Body of pancreas (tissue), 4 donors: ENCODE measurements at regions not wholly inside any gene's neighbourhood (a gene's known extent, or its start where the extent isn't known, plus 50 kb on each side); places are given as distances from the start of the nearest gene placed in this dataset.
"Not testable (repeated sequence)": the region's sequence is repeated elsewhere in the genome, so short reads cannot be mapped to it uniquely, and the experiment has no call there.

Source experiments
- ATAC-seq: fragments of 150-250 bp; one replicate; pipeline ENCODE4 v1.9.1; 2016
- DNase-seq, 4 donors: peaks; one replicate each; pipeline ENCODE4 v3.0.0-alpha.2; 2019
- H3K27ac ChIP-seq, 4 donors: fragments of 200-600 bp; sonication (generic); 1 replicate in 3 of 4; 2 replicates in 1 of 4; pipeline versions ENCODE4 v1.5.1 to v1.6.1; 2016 to 2019; ENCODE audit warnings: mild to moderate bottlenecking in 1 of 4, mixed read lengths in 1 of 4, moderate library complexity in 1 of 4
- H3K27me3 ChIP-seq, 2 donors: fragments of 200-600 bp; sonication (generic); one replicate each; pipeline ENCODE4 v1.6.0; 2016; ENCODE audit warnings: mild to moderate bottlenecking in 1 of 2
- H3K36me3 ChIP-seq, 2 donors: fragments of 200-600 bp; sonication (generic); replicated peaks in 1 of 2; 2 replicates each; pipeline ENCODE4 v1.5.1; 2016; ENCODE audit warnings: low read depth in 2 of 2; ENCODE audit not compliant: insufficient read depth in 1 of 2
- H3K4me1 ChIP-seq: fragments of 200-600 bp; sonication (generic); one replicate; pipeline ENCODE4 v1.6.0; 2016
- H3K4me3 ChIP-seq, 2 donors: fragments of 200-600 bp; sonication (generic); 1 replicate in 1 of 2; 2 replicates in 1 of 2; pipeline ENCODE4 v1.5.1; 2016 to 2019
- H3K9me3 ChIP-seq, 3 donors: fragments of 200-600 bp; sonication (generic); 1 replicate in 2 of 3; 2 replicates in 1 of 3; pipeline ENCODE4 v1.5.1; 2016
- CTCF ChIP-seq, 7 experiments: fragments of 450-650 bp in 4 of 7; fragments of 200-600 bp in 3 of 7; sonication (generic) in 3 of 7; IDR thresholded peaks; one replicate each; pipeline ENCODE4 v1.5.1; 2016 to 2019; ENCODE audit warnings: antibody characterized with exemption in 7 of 7
- POLR2A ChIP-seq, 3 donors: fragments of 450-650 bp; IDR thresholded peaks; one replicate each; pipeline ENCODE4 v1.6.1; 2016; ENCODE audit warnings: antibody characterized with exemption in 3 of 3, mild to moderate bottlenecking in 2 of 3
- WGBS, 2 donors: methylation state at CpG; one replicate each; pipeline ENCODE4 v1.1.5; 2017; 5-methylcytosine and 5-hydroxymethylcytosine counted together
- intact Hi-C: fragments of 100-400 bp; cut with DNase I; formaldehyde crosslinking; loops from one replicate; pipeline ENCODE4 v1.15.1; 2023

DNA sequence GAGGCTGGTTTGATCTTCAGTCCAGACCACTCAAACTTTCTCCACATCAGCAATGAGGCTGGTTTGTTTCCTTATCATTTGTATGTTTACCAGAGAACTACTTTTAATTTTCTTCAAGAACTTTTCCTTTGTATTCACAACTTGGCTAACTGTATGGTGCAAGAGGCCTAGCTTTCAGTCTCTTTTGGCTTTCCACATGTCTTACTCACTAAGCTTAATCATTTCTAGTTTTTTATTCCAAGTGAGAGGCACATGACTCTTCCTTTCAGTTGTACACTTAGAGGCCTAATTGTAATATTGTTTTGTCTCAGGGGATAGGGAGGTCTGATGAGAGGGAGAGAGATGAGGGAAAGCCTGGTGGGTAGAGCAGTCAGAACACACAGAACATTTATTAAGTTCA, 554.0 kb upstream of the ARRDC3 start:
- no peaks in the 10 kb centered on the region for H3K27me3 ChIP-seq
- H3K9me3 ChIP-seq = no peaks in the 10 kb centered on the region
- DNase-seq (no peak), ATAC-seq (no peak)
- no peak overlapping the region for H3K27ac ChIP-seq
- H3K36me3 ChIP-seq = no peaks in the 10 kb centered on the region
- H3K4me3 ChIP-seq = no peak overlapping the region
- no peaks in the 10 kb centered on the region for H3K4me1 ChIP-seq
- TF ChIP-seq POLR2A (IDR thresholded peaks at IDR 0.05) (no peak), CTCF (IDR thresholded peaks at IDR 0.05) (no peak)
- intact Hi-C loops = no loop called here

DNA sequence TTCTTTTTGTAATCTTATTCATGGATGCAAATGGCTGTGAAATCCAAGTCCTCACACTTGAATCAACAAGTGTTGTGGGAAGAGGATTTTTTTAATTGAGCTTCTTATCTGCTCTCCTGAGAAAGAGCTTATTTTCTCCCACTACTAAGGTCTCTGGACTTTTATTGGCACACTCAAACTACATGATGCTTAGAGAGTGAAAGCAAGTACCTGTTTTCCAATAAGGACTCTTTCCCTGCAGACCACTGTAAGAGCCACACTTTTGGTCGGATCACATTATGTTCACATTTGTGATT, 546.4 kb upstream of the ARRDC3 start:
- H3K4me3 ChIP-seq = no peak overlapping the region
- TF ChIP-seq CTCF (IDR thresholded peaks at IDR 0.05) (no peak), POLR2A (IDR thresholded peaks at IDR 0.05) (no peak)
- ATAC-seq (no peak), DNase-seq (no peak)
- no peak overlapping the region for H3K27ac ChIP-seq
- intact Hi-C loops = no loop called here
- H3K4me1 ChIP-seq = no peaks in the 10 kb centered on the region
- H3K36me3 ChIP-seq = no peaks in the 10 kb centered on the region
- H3K27me3 ChIP-seq = no peaks in the 10 kb centered on the region
- no peaks in the 10 kb centered on the region for H3K9me3 ChIP-seq
- WGBS, 2 donors = 38 to 57% methylated on average over 1 of the region's 1 CpG

- ATAC-seq = no peak
- no peak for DNase-seq
- no peaks in the 10 kb centered on the region for H3K27me3 ChIP-seq
- TF ChIP-seq POLR2A (IDR thresholded peaks at IDR 0.05) (no peak), CTCF (IDR thresholded peaks at IDR 0.05) (peak in 6 of 7 experiments; percentile 39 to 53 (median 44))
- WGBS, 2 donors = 63 to 82% methylated on average over 1 of the region's 1 CpG
- no peaks in the 10 kb centered on the region for H3K9me3 ChIP-seq
- H3K36me3 ChIP-seq = no peaks in the 10 kb centered on the region
- no peak overlapping the region for H3K27ac ChIP-seq
- no peak overlapping the region for H3K4me3 ChIP-seq
- H3K4me1 ChIP-seq = no peaks in the 10 kb centered on the region
- intact Hi-C loops = no loop called here
These were observed 545.8 kb upstream of the ARRDC3 start for GRCh38 chr5:91928754-91929521.

DNA sequence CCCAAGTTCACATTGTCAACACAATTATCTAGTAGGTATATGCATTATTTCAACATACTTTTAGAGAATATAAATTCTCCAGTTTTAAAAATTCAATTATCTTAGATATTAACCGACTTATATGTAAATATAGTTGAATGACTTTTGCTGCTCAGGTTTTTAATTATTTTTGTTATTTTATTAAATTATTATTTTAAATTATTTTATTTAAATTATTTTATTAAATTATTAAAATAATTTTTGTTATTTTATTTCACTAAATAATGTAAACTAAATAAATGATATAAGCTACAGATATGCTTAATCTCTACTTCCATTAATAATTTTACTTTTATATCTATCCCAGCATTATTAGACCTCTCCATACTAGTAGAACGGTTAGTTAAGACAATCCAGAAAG, 544.3 kb upstream of the ARRDC3 start:
- TF ChIP-seq POLR2A (IDR thresholded peaks at IDR 0.05) (no peak), CTCF (IDR thresholded peaks at IDR 0.05) (no peak)
- 71 to 88% methylated on average over 2 of the region's 2 CpGs for WGBS, 2 donors
- H3K27me3 ChIP-seq = no peaks in the 10 kb centered on the region
- ATAC-seq (no peak), DNase-seq (no peak)
- H3K4me3 ChIP-seq = no peak overlapping the region
- no peak overlapping the region for H3K27ac ChIP-seq
- no peaks in the 10 kb centered on the region for H3K9me3 ChIP-seq
- intact Hi-C loops = no loop called here
- no peaks in the 10 kb centered on the region for H3K4me1 ChIP-seq
- H3K36me3 ChIP-seq = no peaks in the 10 kb centered on the region

GRCh38 chr5:91925249-91925648, 542.1 kb upstream of the ARRDC3 start:
- Histone ChIP-seq H3K9me3 (no peaks in the 10 kb centered on the region), H3K4me3 (no peak overlapping the region), H3K27me3 (no peaks in the 10 kb centered on the region), H3K36me3 (no peaks in the 10 kb centered on the region), H3K4me1 (no peaks in the 10 kb centered on the region), H3K27ac (no peak overlapping the region)
- intact Hi-C loops = no loop called here
- WGBS, 2 donors = 50 to 54% methylated on average over 1 of the region's 1 CpG
- no peak for ATAC-seq
- DNase-seq = no peak
- no peak for TF ChIP-seq CTCF (IDR thresholded peaks at IDR 0.05)
- TF ChIP-seq POLR2A (IDR thresholded peaks at IDR 0.05) = no peak

DNA sequence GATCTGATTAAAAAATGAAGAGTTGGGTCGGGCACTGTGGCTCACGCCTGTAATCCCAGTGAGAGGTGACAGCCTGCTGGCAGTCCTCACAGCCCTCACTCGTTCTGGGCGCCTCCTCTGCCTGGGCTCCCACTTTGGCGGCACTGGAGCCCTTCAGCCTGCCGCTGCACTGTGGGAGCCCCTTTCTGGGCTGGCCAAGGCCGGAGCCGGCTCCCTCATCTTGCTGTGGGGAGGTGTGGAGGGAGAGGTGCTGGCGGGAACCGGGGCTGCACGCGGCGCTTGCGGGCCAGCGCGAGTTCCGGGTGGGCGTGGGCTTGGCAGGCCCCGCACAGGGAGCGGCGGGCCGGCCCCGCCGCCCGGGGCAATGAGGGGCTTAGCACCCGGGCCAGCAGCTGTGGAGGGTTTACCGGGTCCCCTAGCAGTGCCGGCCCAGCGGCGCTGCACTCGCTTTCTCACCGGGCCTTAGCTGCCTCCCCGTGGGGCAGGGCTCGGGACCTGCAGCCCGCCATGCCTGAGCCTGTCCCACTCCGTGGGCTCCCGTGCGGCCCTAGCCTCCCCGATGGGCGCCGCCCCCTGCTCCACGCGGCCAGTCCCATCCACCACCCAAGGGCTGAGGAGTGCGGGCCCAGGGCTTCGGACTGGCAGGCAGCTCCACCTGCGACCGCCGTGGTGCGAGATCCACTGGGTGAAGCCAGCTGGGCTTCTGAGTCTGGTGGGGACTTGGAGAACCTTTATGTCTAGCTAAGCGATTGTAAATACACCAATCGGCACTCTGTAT, 534.1 kb upstream of the ARRDC3 start:
- ATAC-seq, H3K36me3 ChIP-seq, H3K4me3 ChIP-seq, intact Hi-C loops, H3K27ac ChIP-seq, DNase-seq, H3K27me3 ChIP-seq, H3K9me3 ChIP-seq, H3K4me1 ChIP-seq: not testable (repeated sequence)
- 88 to 93% methylated on average over 16 to 48 of the region's 51 CpGs for whole genome bisulfite sequencing, 2 donors
